Ishikawa (cell line): ENCODE measurements at regions not wholly inside any gene's neighbourhood (a gene's known extent, or its start where the extent isn't known, plus 50 kb on each side); places are given as distances from the start of the nearest gene placed in this dataset.

Experiments
- CEBPB ChIP-seq: IDR thresholded peaks from 2 replicates; pipeline ENCODE4 v1.6.1; 2012
- CREB1 ChIP-seq: IDR thresholded peaks from 2 replicates; pipeline ENCODE4 v1.6.1; 2012; ENCODE audit warnings: low read depth
- EGR1 ChIP-seq: IDR thresholded peaks from 2 replicates; pipeline ENCODE4 v1.6.1; 2012
- EP300 ChIP-seq: IDR thresholded peaks from 2 replicates; pipeline ENCODE4 v1.6.1; 2012; ENCODE audit warnings: borderline replicate concordance
- FOXM1 ChIP-seq: IDR thresholded peaks from 2 replicates; pipeline ENCODE4 v1.6.1; 2012; ENCODE audit warnings: low read depth, borderline replicate concordance
- MAX ChIP-seq: IDR thresholded peaks from 2 replicates; pipeline ENCODE4 v1.6.1; 2012
- NFIC ChIP-seq: IDR thresholded peaks from 2 replicates; pipeline ENCODE4 v1.6.1; 2012
- RAD21 ChIP-seq: IDR thresholded peaks from 2 replicates; pipeline ENCODE4 v1.6.1; 2012; ENCODE audit warnings: low read depth
- REST ChIP-seq: IDR thresholded peaks from 2 replicates; pipeline ENCODE4 v1.6.1; 2012; ENCODE audit warnings: low read depth, mild to moderate bottlenecking
- TAF1 ChIP-seq: IDR thresholded peaks from 2 replicates; pipeline ENCODE4 v1.6.1; 2012; ENCODE audit warnings: low read depth, mild to moderate bottlenecking
- TCF12 ChIP-seq: IDR thresholded peaks from 2 replicates; pipeline ENCODE4 v1.6.1; 2012; ENCODE audit warnings: low read depth
- TEAD4 ChIP-seq: IDR thresholded peaks from 2 replicates; pipeline ENCODE4 v1.6.1; 2012
- USF1 ChIP-seq: IDR thresholded peaks from 2 replicates; pipeline ENCODE4 v1.6.1; 2012
- YY1 ChIP-seq: IDR thresholded peaks from 2 replicates; pipeline ENCODE4 v1.6.1; 2012; ENCODE audit warnings: low read depth
- ZBTB7A ChIP-seq: IDR thresholded peaks from 2 replicates; pipeline ENCODE4 v1.6.1; 2012; ENCODE audit warnings: low read depth

GRCh38 chr2:9749546-9750223 lies 93.6 kb upstream of the TAF1B start:
- TF ChIP-seq EGR1 (no peak), YY1 (no peak), CEBPB (no peak), TAF1 (no peak), MAX (no peak), USF1 (no peak), TCF12 (no peak), REST (no peak), RAD21 (no peak), FOXM1 (no peak), CREB1 (no peak), NFIC (no peak), EP300 (no peak), ZBTB7A (no peak), TEAD4 (no peak)

- no peak for TF ChIP-seq CEBPB
- TF ChIP-seq TCF12 = no peak
- no peak for TF ChIP-seq USF1
- TF ChIP-seq MAX = no peak
- no peak for TF ChIP-seq ZBTB7A
- no peak for TF ChIP-seq TAF1
- TF ChIP-seq FOXM1 = no peak
- TF ChIP-seq TEAD4 = no peak
- TF ChIP-seq YY1 = no peak
- TF ChIP-seq EGR1 = no peak
- TF ChIP-seq EP300 = no peak
- TF ChIP-seq CREB1 = no peak
- TF ChIP-seq REST = no peak
- no peak for TF ChIP-seq RAD21
- no peak for TF ChIP-seq NFIC
Observed at GRCh38 chr2:9750224-9751215, 92.8 kb upstream of the TAF1B start.

GRCh38 chr2:9751831-9752230 lies 91.4 kb upstream of the TAF1B start:
- no peak for TF ChIP-seq CEBPB
- TF ChIP-seq EGR1 = no peak
- no peak for TF ChIP-seq NFIC
- no peak for TF ChIP-seq EP300
- TF ChIP-seq TAF1 = no peak
- no peak for TF ChIP-seq USF1
- TF ChIP-seq CREB1 = no peak
- TF ChIP-seq REST = no peak
- TF ChIP-seq TEAD4 = no peak
- no peak for TF ChIP-seq MAX
- no peak for TF ChIP-seq YY1
- TF ChIP-seq TCF12 = no peak
- TF ChIP-seq RAD21 = no peak
